ENCODE measurements at regions not wholly inside any gene's neighbourhood (a gene's known extent, or its start where the extent isn't known, plus 50 kb on each side); places are given as distances from the start of the nearest gene placed in this dataset.

DNA sequence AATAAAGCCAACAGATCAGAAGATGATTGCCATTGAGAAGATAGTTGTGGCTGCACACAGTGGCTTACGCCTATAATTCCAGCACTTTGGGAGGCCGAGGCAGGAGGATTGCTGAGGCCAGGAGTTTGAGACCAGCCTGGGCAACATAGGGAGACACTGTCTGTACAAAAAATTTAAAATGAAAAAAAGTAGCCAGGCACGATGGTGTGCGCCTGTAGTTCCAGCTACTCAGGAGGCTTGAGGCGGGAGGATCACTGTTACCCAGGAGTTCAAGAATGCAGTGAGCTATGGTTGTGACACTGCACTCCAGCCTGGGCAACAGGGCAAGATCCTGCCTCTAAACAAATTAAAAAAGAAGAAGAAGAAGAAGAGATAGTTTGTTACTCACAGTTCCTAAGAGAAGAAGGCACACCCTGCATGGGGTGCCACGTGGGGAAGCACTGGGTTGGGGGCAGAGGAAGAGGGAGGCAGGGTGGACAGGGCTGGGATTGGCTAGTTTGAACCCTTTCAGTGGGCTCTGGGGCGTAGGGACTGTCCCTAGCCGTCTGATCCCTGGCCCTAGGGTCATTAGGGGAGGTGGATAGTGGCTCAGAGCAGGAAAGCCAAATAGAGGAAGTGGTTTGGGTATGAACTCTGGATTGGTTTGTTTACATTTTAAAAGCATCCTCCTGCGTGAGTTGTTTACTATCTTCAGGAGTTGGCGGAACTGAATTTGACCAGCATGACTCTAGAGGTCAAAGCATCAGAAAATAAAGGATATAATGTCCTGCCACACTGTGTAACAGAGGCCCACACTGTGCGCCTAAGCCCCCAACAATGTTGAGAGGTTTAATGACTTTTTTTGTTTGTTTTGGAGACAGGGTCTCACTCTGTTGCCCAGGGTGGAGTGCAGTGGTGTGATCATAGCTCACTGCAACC lies 60.5 kb upstream of the MEDAG start:
- H2BK15ac ChIP-seq (replicated peaks; ENCODE audit: low read depth): no peak overlapping the region
- H3K27ac ChIP-seq (ENCODE audit: low read depth, low read length): no peak overlapping the region
- no peak overlapping the region for H2BK120ac ChIP-seq (ENCODE audit: low read depth, low read length)
- H3K4me1 ChIP-seq (ENCODE audit: control insufficient read depth, low read depth, low read length): no peaks in the 10 kb centered on the region
- WGBS (ENCODE audit: extremely low coverage, insufficient coverage, low lambda C conversion rate): no CpG with 5 or more reads among the region's 11 CpGs
- H3K4me2 ChIP-seq (ENCODE audit: low read length): no peak overlapping the region
- no peak overlapping the region for H3K9ac ChIP-seq (ENCODE audit: low read length)
- H3K4ac ChIP-seq (ENCODE audit: low read depth, low read length): no peak overlapping the region
- no peaks in the 10 kb centered on the region for H3K27me3 ChIP-seq (ENCODE audit: insufficient read depth, low read length, poor library complexity)
- no peak overlapping the region for H2BK5ac ChIP-seq (ENCODE audit: low read length)
- H3K4me3 ChIP-seq (ENCODE audit: low read length): no peak overlapping the region
- no peak overlapping the region for H4K5ac ChIP-seq (ENCODE audit: low read length)
- H4K8ac ChIP-seq (ENCODE audit: low read depth, low read length): no peak overlapping the region
- H3K79me1 ChIP-seq (ENCODE audit: low read length): no peaks in the 10 kb centered on the region
- no peak overlapping the region for H3K23ac ChIP-seq (ENCODE audit: low read length)
- H3K36me3 ChIP-seq (ENCODE audit: control insufficient read depth, insufficient read depth, low read length): no peaks in the 10 kb centered on the region
- H2AK5ac ChIP-seq (ENCODE audit: low read length): no peak overlapping the region
- no peak overlapping the region for H3K56ac ChIP-seq (ENCODE audit: low read length)
- no peaks in the 10 kb centered on the region for H3K79me2 ChIP-seq (ENCODE audit: control insufficient read depth, insufficient read depth, low read length)
- DNase-seq: no peak
- no peak overlapping the region for H3K18ac ChIP-seq (ENCODE audit: low read length)

DNA sequence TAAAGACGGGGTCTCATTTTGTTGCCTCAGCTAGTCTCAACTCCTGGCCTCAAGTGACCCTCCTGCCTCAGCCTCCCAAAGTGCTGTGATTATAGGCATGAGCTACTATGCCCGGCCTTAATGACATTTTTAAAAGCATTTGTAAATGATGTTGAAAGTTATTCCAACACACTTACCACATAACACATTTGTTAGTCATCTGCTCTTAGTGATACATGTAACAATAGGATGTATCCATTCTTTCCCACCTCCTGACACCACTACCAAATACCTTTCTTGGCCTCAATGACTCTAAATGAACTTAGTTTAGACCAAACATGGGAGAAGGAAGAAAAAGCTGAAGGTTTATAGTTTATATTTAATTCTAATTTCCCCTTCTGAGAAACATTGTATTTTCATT lies 59.8 kb upstream of the MEDAG start:
- Histone ChIP-seq H3K56ac (ENCODE audit: low read length) (no peak overlapping the region), H3K27ac (ENCODE audit: low read depth, low read length) (no peak overlapping the region), H2BK5ac (ENCODE audit: low read length) (no peak overlapping the region), H2BK15ac (replicated peaks; ENCODE audit: low read depth) (no peak overlapping the region), H3K36me3 (ENCODE audit: control insufficient read depth, insufficient read depth, low read length) (no peaks in the 10 kb centered on the region), H4K5ac (ENCODE audit: low read length) (no peak overlapping the region), H3K79me2 (ENCODE audit: control insufficient read depth, insufficient read depth, low read length) (no peaks in the 10 kb centered on the region), H3K27me3 (ENCODE audit: insufficient read depth, low read length, poor library complexity) (no peaks in the 10 kb centered on the region), H3K18ac (ENCODE audit: low read length) (no peak overlapping the region), H3K23ac (ENCODE audit: low read length) (no peak overlapping the region), H3K9ac (ENCODE audit: low read length) (no peak overlapping the region), H2BK120ac (ENCODE audit: low read depth, low read length) (no peak overlapping the region), H3K4me3 (ENCODE audit: low read length) (no peak overlapping the region), H4K8ac (ENCODE audit: low read depth, low read length) (no peak overlapping the region), H3K4me1 (ENCODE audit: control insufficient read depth, low read depth, low read length) (no peaks in the 10 kb centered on the region), H3K4me2 (ENCODE audit: low read length) (no peak overlapping the region), H3K4ac (ENCODE audit: low read depth, low read length) (no peak overlapping the region), H2AK5ac (ENCODE audit: low read length) (no peak overlapping the region), H3K79me1 (ENCODE audit: low read length) (no peaks in the 10 kb centered on the region)
- no peak for DNase-seq
- WGBS (ENCODE audit: extremely low coverage, insufficient coverage, low lambda C conversion rate): no CpG with 5 or more reads among the region's 2 CpGs

DNA sequence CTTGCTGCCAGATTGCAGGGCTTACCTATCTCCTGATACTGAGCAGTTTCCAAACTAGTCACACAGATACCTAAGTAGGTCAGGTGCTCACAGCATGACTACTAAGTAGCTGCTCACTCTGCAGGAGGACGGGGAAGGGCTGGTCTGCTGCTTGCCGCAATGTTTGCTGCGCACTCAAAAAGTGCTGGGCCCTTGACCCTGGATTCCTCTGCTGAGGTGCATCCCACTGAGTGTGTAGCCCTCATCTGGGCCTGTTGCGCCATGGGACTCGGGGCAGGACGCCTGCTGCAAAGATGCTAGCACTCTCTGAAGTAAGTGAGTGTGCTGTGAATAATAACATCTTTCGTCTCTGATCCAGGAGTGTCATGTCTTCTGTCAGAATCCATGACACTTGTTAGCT lies 59.2 kb upstream of the MEDAG start:
- Histone ChIP-seq H3K18ac (ENCODE audit: low read length) (no peak overlapping the region), H3K4me3 (ENCODE audit: low read length) (no peak overlapping the region), H3K23ac (ENCODE audit: low read length) (no peak overlapping the region), H4K5ac (ENCODE audit: low read length) (no peak overlapping the region), H2BK5ac (ENCODE audit: low read length) (no peak overlapping the region), H4K8ac (ENCODE audit: low read depth, low read length) (no peak overlapping the region), H3K56ac (ENCODE audit: low read length) (no peak overlapping the region), H3K4me1 (ENCODE audit: control insufficient read depth, low read depth, low read length) (no peaks in the 10 kb centered on the region), H3K4ac (ENCODE audit: low read depth, low read length) (no peak overlapping the region), H3K79me1 (ENCODE audit: low read length) (no peaks in the 10 kb centered on the region), H3K27me3 (ENCODE audit: insufficient read depth, low read length, poor library complexity) (no peaks in the 10 kb centered on the region), H3K36me3 (ENCODE audit: control insufficient read depth, insufficient read depth, low read length) (no peaks in the 10 kb centered on the region), H2BK120ac (ENCODE audit: low read depth, low read length) (no peak overlapping the region), H3K79me2 (ENCODE audit: control insufficient read depth, insufficient read depth, low read length) (no peaks in the 10 kb centered on the region), H3K4me2 (ENCODE audit: low read length) (no peak overlapping the region), H3K27ac (ENCODE audit: low read depth, low read length) (no peak overlapping the region), H2BK15ac (replicated peaks; ENCODE audit: low read depth) (no peak overlapping the region), H3K9ac (ENCODE audit: low read length) (no peak overlapping the region), H2AK5ac (ENCODE audit: low read length) (no peak overlapping the region)
- WGBS (ENCODE audit: extremely low coverage, insufficient coverage, low lambda C conversion rate): no CpG with 5 or more reads among the region's 7 CpGs
- no peak for DNase-seq

DNA sequence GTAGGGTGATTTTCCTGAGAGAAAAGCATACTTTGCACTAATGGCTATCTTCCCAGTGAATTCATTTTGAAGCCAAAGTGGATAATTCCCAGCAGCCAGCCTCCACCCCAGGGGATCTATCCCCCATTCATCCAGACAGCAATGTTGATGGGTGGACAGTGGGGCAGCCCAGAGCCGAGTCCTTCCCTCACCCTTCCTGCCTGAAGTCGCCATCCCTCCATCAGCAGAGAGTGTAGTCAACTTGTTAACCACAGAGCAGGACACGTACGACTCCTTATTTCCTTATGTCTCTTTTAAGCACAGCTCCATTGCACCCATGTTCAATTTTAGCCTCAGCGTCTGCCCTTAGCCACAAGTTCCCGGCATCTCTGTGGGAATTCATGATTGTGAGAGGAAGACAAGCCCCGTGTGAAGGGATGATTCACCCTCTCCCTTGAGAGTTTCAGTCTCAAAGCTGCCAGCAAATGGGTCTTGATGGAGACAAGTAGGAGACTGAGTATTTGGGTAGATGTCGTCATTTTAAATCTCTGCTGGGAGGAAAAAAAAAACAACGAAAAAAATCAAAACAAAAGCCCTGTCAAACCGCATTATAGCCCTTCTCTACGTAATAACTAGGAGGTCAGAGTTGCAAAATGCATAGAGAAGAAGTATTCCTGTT lies 58.3 kb upstream of the MEDAG start:
- H3K4ac ChIP-seq (ENCODE audit: low read depth, low read length): no peak overlapping the region
- WGBS (ENCODE audit: extremely low coverage, insufficient coverage, low lambda C conversion rate): no CpG with 5 or more reads among the region's 11 CpGs
- no peak overlapping the region for H3K4me3 ChIP-seq (ENCODE audit: low read length)
- H3K36me3 ChIP-seq (ENCODE audit: control insufficient read depth, insufficient read depth, low read length): no peaks in the 10 kb centered on the region
- H3K27ac ChIP-seq (ENCODE audit: low read depth, low read length): no peak overlapping the region
- H3K79me2 ChIP-seq (ENCODE audit: control insufficient read depth, insufficient read depth, low read length): no peaks in the 10 kb centered on the region
- H2BK5ac ChIP-seq (ENCODE audit: low read length): no peak overlapping the region
- no peak overlapping the region for H3K18ac ChIP-seq (ENCODE audit: low read length)
- no peak for DNase-seq
- no peak overlapping the region for H2BK15ac ChIP-seq (replicated peaks; ENCODE audit: low read depth)
- no peak overlapping the region for H4K8ac ChIP-seq (ENCODE audit: low read depth, low read length)
- no peak overlapping the region for H2BK120ac ChIP-seq (ENCODE audit: low read depth, low read length)
- H3K79me1 ChIP-seq (ENCODE audit: low read length): no peaks in the 10 kb centered on the region
- H3K27me3 ChIP-seq (ENCODE audit: insufficient read depth, low read length, poor library complexity): no peaks in the 10 kb centered on the region
- H3K9ac ChIP-seq (ENCODE audit: low read length): no peak overlapping the region
- H3K4me1 ChIP-seq (ENCODE audit: control insufficient read depth, low read depth, low read length): no peaks in the 10 kb centered on the region
- no peak overlapping the region for H3K23ac ChIP-seq (ENCODE audit: low read length)
- no peak overlapping the region for H4K5ac ChIP-seq (ENCODE audit: low read length)
- no peak overlapping the region for H3K56ac ChIP-seq (ENCODE audit: low read length)
- no peak overlapping the region for H3K4me2 ChIP-seq (ENCODE audit: low read length)
- no peak overlapping the region for H2AK5ac ChIP-seq (ENCODE audit: low read length)

DNA sequence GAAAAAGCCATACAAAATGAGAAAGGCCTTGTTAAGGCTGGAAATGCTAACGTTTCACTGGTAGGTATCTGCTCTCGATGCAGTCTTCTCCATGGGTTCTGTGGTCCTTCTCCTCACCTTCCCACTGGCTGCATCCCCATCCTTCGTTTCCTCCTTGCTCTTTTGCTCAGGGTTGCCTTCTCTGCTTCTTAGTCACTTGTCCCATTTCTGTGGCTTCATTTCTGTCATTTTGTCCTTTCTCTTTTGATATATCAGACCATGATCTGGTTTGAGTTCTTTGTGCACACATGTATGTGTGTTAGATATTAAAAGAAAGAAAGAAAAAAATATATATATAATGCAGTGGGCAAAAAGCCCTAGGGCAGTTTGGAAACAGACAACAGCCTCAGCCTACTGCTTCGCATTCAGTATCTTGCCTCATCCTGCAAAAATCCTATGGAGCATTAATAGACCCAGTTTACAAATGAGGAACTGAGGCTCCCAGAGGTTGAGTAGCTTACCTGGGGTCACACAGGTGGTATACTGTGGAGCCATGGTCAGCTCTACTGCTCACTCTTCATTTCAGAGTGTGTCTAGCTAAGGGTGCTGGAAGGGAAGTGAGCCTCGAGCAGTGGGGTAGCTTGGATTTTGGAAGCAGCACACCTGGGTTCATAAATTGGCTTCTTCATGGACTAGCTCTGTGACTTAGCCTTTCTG lies 57.6 kb upstream of the MEDAG start:
- Histone ChIP-seq H2BK120ac (ENCODE audit: low read depth, low read length) (no peak overlapping the region), H3K4me2 (ENCODE audit: low read length) (no peak overlapping the region), H3K9ac (ENCODE audit: low read length) (no peak overlapping the region), H3K23ac (ENCODE audit: low read length) (no peak overlapping the region), H2BK5ac (ENCODE audit: low read length) (no peak overlapping the region), H4K8ac (ENCODE audit: low read depth, low read length) (no peak overlapping the region), H2BK15ac (replicated peaks; ENCODE audit: low read depth) (no peak overlapping the region), H3K36me3 (ENCODE audit: control insufficient read depth, insufficient read depth, low read length) (no peaks in the 10 kb centered on the region), H4K5ac (ENCODE audit: low read length) (no peak overlapping the region), H3K4me3 (ENCODE audit: low read length) (no peak overlapping the region), H3K4me1 (ENCODE audit: control insufficient read depth, low read depth, low read length) (no peaks in the 10 kb centered on the region), H3K18ac (ENCODE audit: low read length) (no peak overlapping the region), H2AK5ac (ENCODE audit: low read length) (no peak overlapping the region), H3K79me2 (ENCODE audit: control insufficient read depth, insufficient read depth, low read length) (no peaks in the 10 kb centered on the region), H3K56ac (ENCODE audit: low read length) (no peak overlapping the region), H3K27ac (ENCODE audit: low read depth, low read length) (no peak overlapping the region), H3K79me1 (ENCODE audit: low read length) (no peaks in the 10 kb centered on the region), H3K27me3 (ENCODE audit: insufficient read depth, low read length, poor library complexity) (no peaks in the 10 kb centered on the region), H3K4ac (ENCODE audit: low read depth, low read length) (no peak overlapping the region)
- no CpG with 5 or more reads among the region's 5 CpGs for WGBS (ENCODE audit: extremely low coverage, insufficient coverage, low lambda C conversion rate)
- no peak for DNase-seq

Measured in mesendoderm (in vitro differentiated cells).